ENCODE measurements at regions not wholly inside any gene's neighbourhood (a gene's known extent, or its start where the extent isn't known, plus 50 kb on each side); places are given as distances from the start of the nearest gene placed in this dataset.

DNA sequence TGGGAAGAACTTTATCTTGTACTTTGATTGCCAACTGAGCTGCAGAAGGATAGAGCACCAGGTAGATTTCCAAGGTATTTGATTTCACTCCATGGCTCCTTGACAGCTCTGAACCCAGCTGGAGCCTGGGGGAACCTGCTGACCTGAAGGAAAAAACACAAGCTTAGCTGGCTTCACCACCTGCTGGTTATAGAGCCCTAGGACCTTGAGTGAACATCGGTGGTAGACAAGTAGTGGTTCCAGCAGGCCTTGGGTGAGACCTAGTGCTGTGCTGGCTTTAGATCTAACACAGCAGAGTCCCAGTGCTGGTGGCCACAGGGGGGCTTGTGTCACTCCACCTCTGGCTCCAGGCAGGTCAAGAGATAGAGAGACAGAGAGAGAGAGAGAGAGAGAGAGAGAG is 1102.6 kb downstream of the ADGRL3 start:
- TF ChIP-seq JARID2 (CRISPR knock-in tag; IDR thresholded peaks at IDR 0.05; ENCODE audit: insufficient replicate concordance) (no peak), POLR2A (IDR thresholded peaks at IDR 0.05; ENCODE audit: insufficient read depth in 1 of 2, low read depth in 2 of 2, low read length in 2 of 2) (no peak), HMG20B (CRISPR knock-in tag; conservative IDR thresholded peaks at IDR 0.05) (no peak), ZNF75D (CRISPR knock-in tag; IDR thresholded peaks at IDR 0.05; ENCODE audit: borderline replicate concordance) (no peak)
- TF ChIP-seq, protein P1, sequence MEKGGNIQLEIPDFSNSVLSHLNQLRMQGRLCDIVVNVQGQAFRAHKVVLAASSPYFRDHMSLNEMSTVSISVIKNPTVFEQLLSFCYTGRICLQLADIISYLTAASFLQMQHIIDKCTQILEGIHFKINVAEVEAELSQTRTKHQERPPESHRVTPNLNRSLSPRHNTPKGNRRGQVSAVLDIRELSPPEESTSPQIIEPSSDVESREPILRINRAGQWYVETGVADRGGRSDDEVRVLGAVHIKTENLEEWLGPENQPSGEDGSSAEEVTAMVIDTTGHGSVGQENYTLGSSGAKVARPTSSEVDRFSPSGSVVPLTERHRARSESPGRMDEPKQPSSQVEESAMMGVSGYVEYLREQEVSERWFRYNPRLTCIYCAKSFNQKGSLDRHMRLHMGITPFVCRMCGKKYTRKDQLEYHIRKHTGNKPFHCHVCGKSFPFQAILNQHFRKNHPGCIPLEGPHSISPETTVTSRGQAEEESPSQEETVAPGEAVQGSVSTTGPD (CRISPR knock-in tag; IDR thresholded peaks at IDR 0.05): no peak
- TF ChIP-seq, protein P2, sequence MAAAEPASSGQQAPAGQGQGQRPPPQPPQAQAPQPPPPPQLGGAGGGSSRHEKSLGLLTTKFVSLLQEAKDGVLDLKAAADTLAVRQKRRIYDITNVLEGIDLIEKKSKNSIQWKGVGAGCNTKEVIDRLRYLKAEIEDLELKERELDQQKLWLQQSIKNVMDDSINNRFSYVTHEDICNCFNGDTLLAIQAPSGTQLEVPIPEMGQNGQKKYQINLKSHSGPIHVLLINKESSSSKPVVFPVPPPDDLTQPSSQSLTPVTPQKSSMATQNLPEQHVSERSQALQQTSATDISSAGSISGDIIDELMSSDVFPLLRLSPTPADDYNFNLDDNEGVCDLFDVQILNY (CRISPR knock-in tag; conservative IDR thresholded peaks at IDR 0.05): no peak
- TF ChIP-seq, protein P3, sequence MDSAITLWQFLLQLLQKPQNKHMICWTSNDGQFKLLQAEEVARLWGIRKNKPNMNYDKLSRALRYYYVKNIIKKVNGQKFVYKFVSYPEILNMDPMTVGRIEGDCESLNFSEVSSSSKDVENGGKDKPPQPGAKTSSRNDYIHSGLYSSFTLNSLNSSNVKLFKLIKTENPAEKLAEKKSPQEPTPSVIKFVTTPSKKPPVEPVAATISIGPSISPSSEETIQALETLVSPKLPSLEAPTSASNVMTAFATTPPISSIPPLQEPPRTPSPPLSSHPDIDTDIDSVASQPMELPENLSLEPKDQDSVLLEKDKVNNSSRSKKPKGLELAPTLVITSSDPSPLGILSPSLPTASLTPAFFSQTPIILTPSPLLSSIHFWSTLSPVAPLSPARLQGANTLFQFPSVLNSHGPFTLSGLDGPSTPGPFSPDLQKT (CRISPR knock-in tag; IDR thresholded peaks at IDR 0.05; ENCODE audit: borderline replicate concordance): no peak
- TF ChIP-seq, protein P4, sequence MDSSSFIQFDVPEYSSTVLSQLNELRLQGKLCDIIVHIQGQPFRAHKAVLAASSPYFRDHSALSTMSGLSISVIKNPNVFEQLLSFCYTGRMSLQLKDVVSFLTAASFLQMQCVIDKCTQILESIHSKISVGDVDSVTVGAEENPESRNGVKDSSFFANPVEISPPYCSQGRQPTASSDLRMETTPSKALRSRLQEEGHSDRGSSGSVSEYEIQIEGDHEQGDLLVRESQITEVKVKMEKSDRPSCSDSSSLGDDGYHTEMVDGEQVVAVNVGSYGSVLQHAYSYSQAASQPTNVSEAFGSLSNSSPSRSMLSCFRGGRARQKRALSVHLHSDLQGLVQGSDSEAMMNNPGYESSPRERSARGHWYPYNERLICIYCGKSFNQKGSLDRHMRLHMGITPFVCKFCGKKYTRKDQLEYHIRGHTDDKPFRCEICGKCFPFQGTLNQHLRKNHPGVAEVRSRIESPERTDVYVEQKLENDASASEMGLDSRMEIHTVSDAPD (CRISPR knock-in tag; IDR thresholded peaks at IDR 0.05): no peak

All from HepG2 (cell line).